ENCODE measurements at regions not wholly inside any gene's neighbourhood (a gene's known extent, or its start where the extent isn't known, plus 50 kb on each side); places are given as distances from the start of the nearest gene placed in this dataset.

GRCh38 chr9:13990994-13991393 is 322.9 kb downstream of the NFIB start:
- FAIRE-seq (no peak), DNase-seq (ENCODE audit: low spot score) (no peak)

GRCh38 chr9:13990331-13990730 is 323.6 kb downstream of the NFIB start:
- no peak for DNase-seq (ENCODE audit: low spot score)
- FAIRE-seq: no peak

- FAIRE-seq (no peak), DNase-seq (ENCODE audit: low spot score) (no peak)
Measured at GRCh38 chr9:13988944-13989343, 325.0 kb downstream of the NFIB start.

GRCh38 chr9:13983607-13984006 is 330.3 kb downstream of the NFIB start:
- DNase-seq (ENCODE audit: low spot score) (no peak), FAIRE-seq (no peak)

- DNase-seq (ENCODE audit: low spot score): no peak
- no peak for FAIRE-seq
Measured at GRCh38 chr9:13979941-13980318, 334.0 kb downstream of the NFIB start.

GRCh38 chr9:13975611-13976290 is 338.2 kb downstream of the NFIB start:
- DNase-seq (ENCODE audit: low spot score): no peak
- no peak for FAIRE-seq

- no peak for DNase-seq (ENCODE audit: low spot score)
- no peak for FAIRE-seq
Measured at GRCh38 chr9:13974891-13975290, 339.1 kb downstream of the NFIB start.

- no peak for DNase-seq (ENCODE audit: low spot score)
- FAIRE-seq: no peak
Measured at GRCh38 chr9:13971966-13972655, 341.8 kb downstream of the NFIB start.

GRCh38 chr9:13971415-13971814 is 342.5 kb downstream of the NFIB start:
- DNase-seq (ENCODE audit: low spot score) (no peak), FAIRE-seq (no peak)

GRCh38 chr9:13970426-13970825 is 343.5 kb downstream of the NFIB start:
- DNase-seq (ENCODE audit: low spot score) (no peak), FAIRE-seq (no peak)

- DNase-seq (ENCODE audit: low spot score): no peak
- no peak for FAIRE-seq
Measured at GRCh38 chr9:13970018-13970417, 343.9 kb downstream of the NFIB start.

- DNase-seq (ENCODE audit: low spot score) (no peak), FAIRE-seq (no peak)
Measured at GRCh38 chr9:13967438-13967837, 346.5 kb downstream of the NFIB start.

- FAIRE-seq: no peak
- DNase-seq (ENCODE audit: low spot score): no peak
Measured at GRCh38 chr9:13967011-13967410, 346.9 kb downstream of the NFIB start.

- FAIRE-seq: no peak
- DNase-seq (ENCODE audit: low spot score): no peak
Measured at GRCh38 chr9:13963005-13963653, 350.8 kb downstream of the NFIB start.

- FAIRE-seq (no peak), DNase-seq (ENCODE audit: low spot score) (no peak)
Measured at GRCh38 chr9:13962006-13962405, 351.9 kb downstream of the NFIB start.

- FAIRE-seq: no peak
- no peak for DNase-seq (ENCODE audit: low spot score)
Measured at GRCh38 chr9:13960011-13960765, 353.8 kb downstream of the NFIB start.

- FAIRE-seq: no peak
Measured at GRCh38 chr9:13958672-13959071, 355.3 kb downstream of the NFIB start.

GRCh38 chr9:13957089-13957488 is 356.9 kb downstream of the NFIB start:
- FAIRE-seq (no peak), DNase-seq (ENCODE audit: low spot score) (no peak)

More at GRCh38 chr9:13958672-13959071, 355.3 kb downstream of the NFIB start:
- no peak for DNase-seq (ENCODE audit: low spot score)

- FAIRE-seq (no peak), DNase-seq (ENCODE audit: low spot score) (peak; percentile 9)
Measured at GRCh38 chr9:13956107-13956506, 357.8 kb downstream of the NFIB start.

- FAIRE-seq: no peak
- no peak for DNase-seq (ENCODE audit: low spot score)
Measured at GRCh38 chr9:13952906-13953305, 361.0 kb downstream of the NFIB start.

GRCh38 chr9:13948037-13948436 is 365.9 kb downstream of the NFIB start:
- DNase-seq (ENCODE audit: low spot score) (no peak), FAIRE-seq (no peak)

GRCh38 chr9:13943176-13943575 is 370.8 kb downstream of the NFIB start:
- DNase-seq (ENCODE audit: low spot score) (no peak), FAIRE-seq (no peak)

Measured in urothelium cell line (cell line).